NCI-H345 treated with DMSO at 0.1 percent for 48 hours (cell line): ENCODE measurements at regions not wholly inside any gene's neighbourhood (a gene's known extent, or its start where the extent isn't known, plus 50 kb on each side); places are given as distances from the start of the nearest gene placed in this dataset.
A peak's percentile ranks its signal among the peaks of the same experiment; 100 is the strongest.

ENCODE experiments used
- DNase-seq: peaks from one replicate; lab custom pipeline; 2025; ENCODE audit not compliant: unreplicated experiment; lab: John Stamatoyannopoulos, UW

DNA sequence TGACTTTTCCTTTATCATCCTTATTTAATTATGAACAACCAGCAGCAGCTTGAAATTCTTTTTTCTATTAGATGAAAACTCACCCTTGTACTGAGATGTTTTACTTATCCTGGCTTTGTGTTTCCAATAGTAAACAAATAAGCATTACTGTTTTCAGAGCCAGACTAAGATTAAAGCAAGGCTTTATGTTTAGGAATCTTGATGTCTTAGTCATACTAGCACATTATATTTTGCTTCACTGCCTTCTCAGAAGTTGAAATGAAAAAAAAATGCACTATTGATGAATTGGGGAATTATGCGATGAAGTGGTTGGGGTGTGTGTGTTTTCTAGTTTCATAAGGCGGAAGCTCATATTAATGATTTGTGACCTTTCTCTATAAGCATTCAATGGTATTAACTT is 301.2 kb upstream of the E2F7 start:
- no peak for DNase-seq

- no peak for DNase-seq
Measured at GRCh38 chr12:77364400-77364799, 299.0 kb upstream of the E2F7 start.

DNA sequence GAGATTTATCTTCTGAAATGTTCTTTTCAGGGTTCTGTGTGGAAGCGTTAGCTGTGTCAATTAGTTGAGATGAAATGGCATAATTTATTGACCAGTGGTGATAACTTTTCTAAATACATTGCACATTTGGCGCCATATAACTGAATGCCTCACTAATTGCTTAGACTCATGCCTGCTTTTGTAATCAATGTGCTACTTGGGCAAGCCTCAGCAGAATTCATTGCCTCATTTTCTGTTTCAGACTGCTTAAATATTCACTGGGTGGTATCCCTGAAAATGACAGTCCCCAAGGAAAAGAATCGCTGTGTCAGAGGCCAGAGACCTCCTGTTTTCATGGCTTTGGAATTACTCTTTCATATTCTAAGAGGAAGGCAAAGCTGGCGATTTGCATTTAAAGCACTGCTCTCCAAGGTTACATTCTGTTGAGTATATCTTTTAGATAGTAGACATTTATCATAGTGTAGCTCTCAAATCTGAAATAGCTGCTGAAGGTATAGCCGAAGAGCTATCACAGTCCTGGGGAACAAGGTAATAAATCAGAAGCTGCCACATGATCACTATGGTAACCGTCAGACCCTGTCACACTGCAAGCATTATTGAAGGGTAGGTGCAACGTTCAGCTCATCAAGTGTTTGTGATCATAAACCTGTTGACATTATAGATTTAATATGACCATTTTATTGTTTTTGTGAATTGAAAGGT is 297.3 kb upstream of the E2F7 start:
- DNase-seq = no peak

DNA sequence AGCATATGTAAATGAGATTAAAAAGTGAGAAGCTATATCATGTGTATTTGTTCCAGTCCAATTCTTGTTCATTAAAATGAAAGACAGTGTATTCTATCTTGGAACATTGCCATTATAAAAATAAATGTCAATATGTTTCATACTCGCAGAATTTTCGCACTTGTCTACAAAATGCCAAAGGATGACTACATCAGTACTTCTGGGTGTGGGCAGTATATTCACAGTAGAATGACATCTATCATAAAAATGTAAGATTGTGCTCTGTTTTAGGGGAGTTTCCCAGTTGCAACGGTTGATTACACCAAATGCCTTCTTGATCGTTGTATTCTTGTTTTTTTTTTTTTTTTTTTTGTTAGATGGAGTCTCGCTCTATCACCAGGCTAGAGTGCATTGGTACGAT is 292.3 kb upstream of the E2F7 start:
- DNase-seq = no peak

GRCh38 chr12:77354766-77355362 is 289.5 kb upstream of the E2F7 start:
- DNase-seq = no peak

DNA sequence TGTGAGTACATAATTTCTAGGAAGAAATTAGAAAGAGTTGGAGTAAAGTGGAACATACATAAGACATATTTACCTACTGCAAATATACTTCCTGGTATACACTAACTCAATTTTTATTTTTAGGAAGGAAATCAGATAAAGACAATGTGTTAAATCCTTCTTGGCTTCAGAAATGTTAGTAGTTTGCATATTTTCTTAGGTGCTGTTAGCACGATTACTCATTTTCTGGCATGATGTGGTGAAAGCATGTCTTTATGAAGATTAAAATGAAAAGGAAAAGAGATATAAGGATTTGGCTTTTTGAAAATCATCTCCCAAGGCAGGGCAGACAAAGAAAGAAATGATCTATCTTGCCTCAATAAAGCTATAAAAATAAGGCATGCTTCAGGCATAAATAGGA is 287.6 kb upstream of the E2F7 start:
- no peak for DNase-seq

DNA sequence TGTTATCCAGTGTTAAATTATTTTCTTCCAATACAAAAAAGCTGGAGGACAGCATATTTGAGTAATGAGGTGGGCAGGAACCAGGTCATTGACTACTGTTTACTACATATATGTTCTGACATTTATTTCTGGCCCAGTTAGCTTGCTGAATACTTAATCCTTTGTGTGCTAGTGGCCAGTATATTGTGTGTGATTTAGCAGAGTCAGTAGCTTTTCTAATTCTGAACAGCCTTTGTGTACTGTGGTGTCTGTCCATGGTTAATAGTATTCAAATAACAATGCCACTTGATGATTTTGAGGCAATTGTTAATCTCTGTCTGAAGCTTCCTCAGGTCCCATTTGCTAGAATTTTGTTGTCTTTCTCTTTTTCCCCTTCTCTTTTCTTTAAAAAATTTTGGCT is 286.5 kb upstream of the E2F7 start:
- no peak for DNase-seq

- DNase-seq = no peak
Measured at GRCh38 chr12:77349689-77350370, 284.5 kb upstream of the E2F7 start.

- DNase-seq = no peak
Measured at GRCh38 chr12:77347017-77347416, 281.6 kb upstream of the E2F7 start.

DNA sequence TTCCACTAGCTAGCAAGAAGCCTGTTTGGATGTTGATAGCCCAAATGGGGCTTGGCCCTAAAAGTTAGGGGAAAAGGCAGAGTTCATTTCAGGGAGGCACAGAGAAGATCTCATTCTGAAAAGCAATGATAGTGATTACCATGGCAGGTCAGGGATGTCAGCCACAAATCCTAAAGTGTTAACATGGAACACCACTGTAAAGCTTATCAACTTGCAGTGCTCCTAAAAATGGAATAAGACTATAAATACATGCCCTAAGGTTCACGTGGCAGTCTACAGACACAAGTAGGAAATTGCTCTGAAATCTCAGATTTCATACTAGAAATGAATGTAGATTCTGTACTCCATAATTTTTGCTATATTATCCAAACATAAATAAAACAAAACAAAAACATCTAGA is 280.0 kb upstream of the E2F7 start:
- DNase-seq = no peak

GRCh38 chr12:77344651-77345050 is 279.3 kb upstream of the E2F7 start:
- DNase-seq = no peak

DNA sequence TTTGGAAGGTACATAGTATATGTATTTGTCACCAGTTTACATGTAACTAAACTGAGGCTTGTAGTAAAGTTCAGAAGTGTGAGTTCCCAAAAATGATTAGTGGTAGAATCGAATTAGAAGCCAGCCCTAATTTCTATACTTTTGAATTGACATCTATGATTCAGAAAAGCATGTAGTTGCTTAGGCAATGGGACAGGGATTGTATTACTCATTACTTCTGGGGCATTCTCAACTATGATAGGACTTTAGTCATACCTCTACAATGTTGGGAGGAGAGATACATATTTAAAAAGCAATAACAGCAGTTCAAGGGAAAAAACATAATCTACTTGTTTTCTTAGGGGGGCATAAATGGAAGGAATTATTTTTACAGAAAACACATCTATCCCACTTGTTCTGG is 277.9 kb upstream of the E2F7 start:
- no peak for DNase-seq

GRCh38 chr12:77342253-77342652 is 276.9 kb upstream of the E2F7 start:
- DNase-seq = no peak

GRCh38 chr12:77339610-77340009 is 274.2 kb upstream of the E2F7 start:
- DNase-seq = no peak

- DNase-seq = no peak
Measured at GRCh38 chr12:77337362-77337761, 272.0 kb upstream of the E2F7 start.

DNA sequence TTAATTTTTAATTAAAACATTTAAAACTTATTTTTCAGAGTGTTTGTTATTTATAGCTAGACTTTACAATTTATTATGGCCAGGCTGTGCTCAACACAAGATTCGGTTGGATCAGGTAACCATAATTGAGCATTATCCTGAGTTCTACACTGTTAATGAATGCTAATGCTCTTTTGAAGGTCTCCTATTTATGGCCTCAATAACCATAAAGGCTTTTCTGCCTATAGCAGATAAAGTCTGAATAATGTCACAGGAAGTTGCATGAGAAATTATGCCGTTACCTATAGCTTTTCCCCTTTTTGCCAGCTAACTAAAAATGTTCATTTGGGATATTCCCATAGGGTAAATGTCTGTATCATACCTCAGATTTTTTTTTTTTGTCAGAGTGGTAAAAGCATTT is 269.4 kb upstream of the E2F7 start:
- DNase-seq = no peak

GRCh38 chr12:77328326-77328725 is 263.0 kb upstream of the E2F7 start:
- DNase-seq = no peak

DNA sequence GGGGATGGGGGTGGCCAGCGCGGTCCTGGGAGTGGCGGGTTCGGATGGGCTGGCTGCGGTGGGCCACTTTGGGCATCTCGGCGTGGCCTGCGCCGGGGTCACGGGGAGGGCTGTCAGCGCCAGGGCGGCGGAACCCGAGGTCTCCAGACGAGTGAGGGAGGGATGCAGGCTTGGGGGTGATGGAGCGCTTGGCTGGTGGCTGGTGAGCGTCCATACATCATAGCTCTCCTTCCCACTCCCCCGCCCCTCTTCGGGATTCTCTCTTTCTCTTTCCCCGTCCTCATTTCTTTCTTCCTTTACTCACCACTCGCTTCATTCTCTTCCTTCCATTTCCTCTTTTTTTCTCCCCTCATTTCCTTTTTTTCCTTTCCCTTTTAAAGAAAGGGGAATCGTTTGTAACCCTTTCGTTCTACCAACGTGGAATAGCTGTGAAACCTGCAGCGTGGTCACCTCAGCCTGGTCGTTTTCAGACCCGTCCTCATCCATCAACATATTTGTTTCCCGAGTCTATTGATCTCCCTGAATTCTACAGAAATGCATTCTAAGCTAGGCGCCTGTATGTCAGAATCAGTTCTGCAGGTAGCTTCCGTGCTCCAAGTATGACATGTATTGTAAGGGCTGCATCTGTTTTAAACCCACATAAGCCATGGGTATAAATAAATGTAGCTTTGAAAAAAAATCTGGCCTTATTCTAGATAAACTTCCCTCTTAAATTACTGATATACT is 260.3 kb upstream of the E2F7 start:
- DNase-seq = no peak

GRCh38 chr12:77324763-77325468 is 259.5 kb upstream of the E2F7 start:
- DNase-seq = peak; percentile 69

GRCh38 chr12:77324416-77324762 is 259.0 kb upstream of the E2F7 start:
- DNase-seq = no peak

- no peak for DNase-seq
Measured at GRCh38 chr12:77323788-77324415, 258.5 kb upstream of the E2F7 start.
